GM12891 (cell line): ENCODE measurements at regions not wholly inside any gene's neighbourhood (a gene's known extent, or its start where the extent isn't known, plus 50 kb on each side); places are given as distances from the start of the nearest gene placed in this dataset.

ENCODE experiments used
- DNase-seq: peaks from one replicate; pipeline ENCODE4 v3.0.0; 2011; ENCODE audit warnings: low spot score; ENCODE audit not compliant: insufficient read length
- FAIRE-seq: peaks from 2 replicates; lab custom pipeline; 2011; peaks lifted over from hg19 to GRCh38; lab: Jason Lieb, UNC
- PAX5 ChIP-seq: IDR thresholded peaks from 2 replicates; pipeline ENCODE4 v1.6.1; 2011; ENCODE audit warnings: low read length, moderate library complexity, mild to moderate bottlenecking; ENCODE audit not compliant: insufficient read depth, severe bottlenecking
- POLR2A ChIP-seq: IDR thresholded peaks from 2 replicates; pipeline ENCODE4 v1.6.1; 2011; ENCODE audit warnings: low read depth, low read length, control low read depth
- POLR2AphosphoS5 ChIP-seq: IDR thresholded peaks from 2 replicates; pipeline ENCODE4 v1.6.1; 2011; ENCODE audit warnings: low read depth, low read length, control low read depth
- POU2F2 ChIP-seq: IDR thresholded peaks from 2 replicates; pipeline ENCODE4 v1.6.1; 2011; ENCODE audit warnings: low read depth, mild to moderate bottlenecking, control low read depth, low read length, moderate library complexity
- SPI1 ChIP-seq: IDR thresholded peaks from 2 replicates; pipeline ENCODE4 v1.6.1; 2011; ENCODE audit warnings: low read depth, low read length, control low read depth
- TAF1 ChIP-seq: IDR thresholded peaks from 2 replicates; pipeline ENCODE4 v1.6.1; 2011; ENCODE audit warnings: low read depth, low read length, control low read depth

DNA sequence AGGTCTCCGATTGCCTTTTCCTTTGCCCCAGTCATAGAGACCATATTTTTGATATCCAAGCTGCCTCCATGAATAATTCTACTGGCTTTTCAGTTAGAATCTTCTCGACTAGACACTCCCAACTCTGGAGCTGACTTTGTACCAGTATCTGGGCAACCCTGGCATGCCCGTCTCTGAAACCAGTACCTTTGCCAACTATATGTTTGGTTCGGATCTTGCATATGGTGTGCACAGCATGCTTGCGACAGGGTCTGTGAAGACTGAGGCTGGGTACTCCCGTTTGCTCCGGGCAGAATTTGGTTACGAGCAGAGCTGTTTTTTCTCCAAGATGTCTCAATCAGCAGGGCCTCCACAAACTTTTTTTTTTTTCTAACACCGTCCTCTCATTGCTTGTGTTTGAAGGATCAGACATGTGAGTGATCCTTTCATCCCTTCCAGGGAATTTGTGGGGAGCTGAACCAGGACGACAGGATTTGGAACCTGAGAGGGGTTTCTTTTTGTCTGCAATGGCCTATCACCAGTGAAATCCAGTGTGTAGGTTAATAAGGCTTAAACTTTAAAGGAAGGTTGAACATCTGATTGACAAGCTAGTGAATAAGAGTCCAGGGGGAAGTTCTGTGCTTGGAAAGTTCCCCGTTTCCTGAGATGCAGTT, 322.3 kb downstream of the MYCN start:
- no peak for FAIRE-seq
- DNase-seq: no peak
- TF ChIP-seq PAX5: no peak
- no peak for TF ChIP-seq POLR2A
- TF ChIP-seq SPI1: no peak
- TF ChIP-seq POU2F2: no peak
- TF ChIP-seq POLR2AphosphoS5: no peak
- TF ChIP-seq TAF1: no peak

GRCh38 chr2:16261791-16262190, 321.4 kb downstream of the MYCN start:
- FAIRE-seq (no peak), DNase-seq (no peak)
- TF ChIP-seq TAF1: no peak
- TF ChIP-seq PAX5: no peak
- no peak for TF ChIP-seq POU2F2
- TF ChIP-seq POLR2AphosphoS5: no peak
- no peak for TF ChIP-seq SPI1
- TF ChIP-seq POLR2A: no peak

GRCh38 chr2:16261071-16261470, 320.7 kb downstream of the MYCN start:
- TF ChIP-seq SPI1 (no peak), POLR2A (no peak), PAX5 (no peak), POU2F2 (no peak), POLR2AphosphoS5 (no peak), TAF1 (no peak)
- DNase-seq: no peak
- FAIRE-seq: no peak

DNA sequence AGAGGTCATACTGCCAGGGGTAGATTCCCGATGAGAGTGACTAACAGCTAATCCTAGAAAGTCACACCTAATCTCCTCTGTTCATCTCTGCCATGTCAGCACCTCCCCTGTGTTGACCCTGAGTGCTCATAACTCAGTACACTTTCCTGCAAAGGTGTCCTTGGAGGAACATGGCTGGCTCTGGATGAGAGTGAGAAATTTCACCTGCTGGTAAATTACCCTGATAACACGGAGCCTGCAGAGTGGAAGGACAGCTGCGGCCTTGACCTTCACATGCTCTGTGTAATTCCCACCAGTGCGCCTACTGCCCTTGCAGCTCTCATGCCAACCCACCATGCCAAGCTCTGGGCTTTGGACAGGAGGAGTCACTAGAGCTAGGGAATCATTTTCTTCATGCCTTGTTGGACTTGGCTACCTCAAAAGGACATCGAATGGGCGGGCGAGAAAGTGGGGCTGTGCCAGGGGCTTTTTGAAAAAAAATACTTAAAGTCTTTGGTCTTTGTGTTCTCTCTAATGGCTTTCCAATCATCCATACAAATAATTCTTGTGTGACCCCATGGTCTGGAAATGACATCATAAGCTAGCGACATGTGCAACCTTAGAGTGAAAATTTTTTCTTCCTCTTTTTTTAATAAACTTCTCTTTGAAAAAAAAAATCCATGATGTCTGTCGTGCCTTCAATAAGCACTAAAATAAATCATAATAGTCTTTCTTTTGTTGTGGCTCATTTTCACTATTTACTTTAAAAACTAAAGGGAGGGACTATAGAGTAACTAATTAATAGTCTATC, 319.9 kb downstream of the MYCN start:
- TF ChIP-seq POLR2AphosphoS5 (no peak), TAF1 (no peak), POU2F2 (no peak), SPI1 (no peak), POLR2A (no peak), PAX5 (no peak)
- FAIRE-seq (no peak), DNase-seq (no peak)

- TF ChIP-seq POLR2A: no peak
- no peak for TF ChIP-seq POLR2AphosphoS5
- no peak for TF ChIP-seq SPI1
- no peak for TF ChIP-seq PAX5
- TF ChIP-seq POU2F2: no peak
- TF ChIP-seq TAF1: no peak
- DNase-seq (no peak), FAIRE-seq (no peak)
Measured at GRCh38 chr2:16259010-16259409, 318.7 kb downstream of the MYCN start.

DNA sequence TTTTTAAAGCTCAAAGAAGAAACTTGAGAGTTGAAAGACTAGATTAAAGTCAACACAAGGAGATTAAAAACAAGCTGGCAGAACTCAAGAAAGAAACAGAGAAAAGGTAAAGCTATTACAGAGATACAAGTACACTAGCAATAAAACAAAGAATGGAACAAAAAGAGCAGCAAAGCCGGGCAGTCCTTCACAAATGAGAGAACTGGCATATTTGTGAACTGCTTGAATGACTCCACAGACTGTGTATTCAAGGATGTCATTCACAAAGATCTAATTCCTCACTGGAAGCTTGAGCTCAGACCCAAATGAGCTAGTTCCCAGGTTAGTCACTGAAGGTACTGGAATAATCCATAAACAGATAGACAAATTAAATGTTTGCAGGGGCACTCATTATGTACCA, 318.0 kb downstream of the MYCN start:
- TF ChIP-seq POLR2AphosphoS5 (no peak), PAX5 (no peak), TAF1 (no peak), SPI1 (no peak), POU2F2 (no peak), POLR2A (no peak)
- DNase-seq: no peak
- FAIRE-seq: no peak

GRCh38 chr2:16257322-16258028, 317.1 kb downstream of the MYCN start:
- TF ChIP-seq PAX5 (no peak), POLR2A (no peak), TAF1 (no peak), POLR2AphosphoS5 (no peak), POU2F2 (no peak), SPI1 (no peak)
- no peak for FAIRE-seq
- DNase-seq: no peak

GRCh38 chr2:16256601-16257321, 316.4 kb downstream of the MYCN start:
- no peak for DNase-seq
- FAIRE-seq: no peak
- TF ChIP-seq PAX5 (no peak), TAF1 (no peak), POU2F2 (no peak), SPI1 (no peak), POLR2A (no peak), POLR2AphosphoS5 (no peak)

GRCh38 chr2:16255120-16255519, 314.8 kb downstream of the MYCN start:
- FAIRE-seq (no peak), DNase-seq (no peak)
- TF ChIP-seq POLR2A (no peak), PAX5 (no peak), POLR2AphosphoS5 (no peak), POU2F2 (no peak), SPI1 (no peak), TAF1 (no peak)
